Esophagus squamous epithelium (tissue), 5 donors: ENCODE measurements at regions not wholly inside any gene's neighbourhood (a gene's known extent, or its start where the extent isn't known, plus 50 kb on each side); places are given as distances from the start of the nearest gene placed in this dataset.

Experiments used
- DNase-seq: peaks from one replicate; lab custom pipeline; 2025; lab: John Stamatoyannopoulos, UW
- H3K27ac ChIP-seq, 4 donors: fragments of 200-600 bp; sonication (generic); one replicate each; pipeline ENCODE4 v1.5.1; 2016 to 2019; ENCODE audit warnings: mild to moderate bottlenecking in 1 of 4
- H3K27me3 ChIP-seq, 4 donors: fragments of 200-600 bp; sonication (generic); 1 replicate in 3 of 4; 2 replicates in 1 of 4; pipeline versions ENCODE4 v1.5.1 to v1.6.0; 2017 to 2021; ENCODE audit warnings: antibody characterized with exemption in 1 of 4
- H3K36me3 ChIP-seq, 3 donors: fragments of 200-600 bp; sonication (generic); one replicate each; pipeline ENCODE4 v1.5.1; 2016 to 2019
- H3K4me1 ChIP-seq, 3 donors: fragments of 200-600 bp; sonication (generic); one replicate each; pipeline ENCODE4 v1.5.1; 2017 to 2019
- H3K4me3 ChIP-seq, 4 donors: fragments of 200-600 bp; sonication (generic); 1 replicate in 3 of 4; 2 replicates in 1 of 4; pipeline ENCODE4 v1.5.1; 2016 to 2019; ENCODE audit warnings: mild to moderate bottlenecking in 2 of 4, moderate library complexity in 1 of 4
- H3K9me3 ChIP-seq, 3 donors: fragments of 200-600 bp; sonication (generic); one replicate each; pipeline ENCODE4 v1.5.1; 2016 to 2019
- CTCF ChIP-seq, 6 experiments: fragments of 450-650 bp in 4 of 6; fragments of 200-600 bp in 2 of 6; sonication (generic) in 2 of 6; IDR thresholded peaks; one replicate each; pipeline ENCODE4 v1.5.1; 2016 to 2019; ENCODE audit warnings: antibody characterized with exemption in 6 of 6, mild to moderate bottlenecking in 4 of 6, moderate library complexity in 4 of 6
- POLR2A ChIP-seq, 4 donors: fragments of 450-650 bp; IDR thresholded peaks; one replicate each; pipeline ENCODE4 v1.6.1; 2017; ENCODE audit warnings: antibody characterized with exemption in 4 of 4, mild to moderate bottlenecking in 4 of 4, moderate library complexity in 3 of 4
- WGBS, 2 donors: methylation state at CpG; one replicate each; pipeline ENCODE4 v1.1.5; 2018; 5-methylcytosine and 5-hydroxymethylcytosine counted together
- intact Hi-C: fragments of 100-400 bp; cut with DNase I; formaldehyde crosslinking; loops from one replicate; pipeline ENCODE4 v1.15.0; 2022
- donor health status: DM: yes; HTN: yes; CAD: no.

- no peak overlapping the region for H3K27ac ChIP-seq
- peaks cover 0 to 6% (median 0%) of the 10 kb centered on the region in 4 donors for H3K27me3 ChIP-seq
- no peaks in the 10 kb centered on the region for H3K9me3 ChIP-seq
- no peak for DNase-seq
- peaks cover 0 to 12% (median 0%) of the 10 kb centered on the region in 3 donors for H3K4me1 ChIP-seq
- no peak overlapping the region for H3K4me3 ChIP-seq
- WGBS, 2 donors: 80 to 82% methylated on average over 5 of the region's 5 CpGs
- TF ChIP-seq CTCF (IDR thresholded peaks at IDR 0.05): no peak
- no peak for TF ChIP-seq POLR2A (IDR thresholded peaks at IDR 0.05)
- H3K36me3 ChIP-seq: no peaks in the 10 kb centered on the region
- intact Hi-C loops: no loop called here
Measured at GRCh38 chr4:108556588-108557200, 63.7 kb upstream of the RPL34 start.

- no peak for DNase-seq
- peaks cover 0 to 12% (median 0%) of the 10 kb centered on the region in 3 donors for H3K4me1 ChIP-seq
- no peak overlapping the region for H3K27ac ChIP-seq
- no peak for TF ChIP-seq POLR2A (IDR thresholded peaks at IDR 0.05)
- no peak for TF ChIP-seq CTCF (IDR thresholded peaks at IDR 0.05)
- intact Hi-C loops: no loop called here
- no peaks in the 10 kb centered on the region for H3K9me3 ChIP-seq
- no peak overlapping the region for H3K4me3 ChIP-seq
- peaks cover 0 to 6% (median 0%) of the 10 kb centered on the region in 4 donors for H3K27me3 ChIP-seq
- WGBS, 2 donors: 75 to 82% methylated on average over 5 of the region's 5 CpGs
- no peaks in the 10 kb centered on the region for H3K36me3 ChIP-seq
Measured at GRCh38 chr4:108556166-108556565, 64.2 kb upstream of the RPL34 start.

- no peaks in the 10 kb centered on the region for H3K36me3 ChIP-seq
- H3K4me3 ChIP-seq: no peak overlapping the region
- no peak for DNase-seq
- TF ChIP-seq CTCF (IDR thresholded peaks at IDR 0.05) (no peak), POLR2A (IDR thresholded peaks at IDR 0.05) (no peak)
- no peak overlapping the region for H3K27ac ChIP-seq
- 35 to 56% methylated on average over 1 of the region's 1 CpG for WGBS, 2 donors
- peaks cover 0 to 6% (median 0%) of the 10 kb centered on the region in 4 donors for H3K27me3 ChIP-seq
- peaks cover 0 to 12% (median 0%) of the 10 kb centered on the region in 3 donors for H3K4me1 ChIP-seq
- H3K9me3 ChIP-seq: no peaks in the 10 kb centered on the region
- intact Hi-C loops: no loop called here
Measured at GRCh38 chr4:108555701-108556100, 64.7 kb upstream of the RPL34 start.

GRCh38 chr4:108547682-108548081 lies 72.7 kb upstream of the RPL34 start:
- Histone ChIP-seq H3K4me3 (no peak overlapping the region), H3K27ac (no peak overlapping the region), H3K9me3 (peaks cover 0 to 22% (median 16%) of the 10 kb centered on the region in 3 donors), H3K27me3 (no peaks in the 10 kb centered on the region), H3K36me3 (no peaks in the 10 kb centered on the region), H3K4me1 (peaks cover 0 to 9% (median 0%) of the 10 kb centered on the region in 3 donors)
- no peak for DNase-seq
- intact Hi-C loops: no loop called here
- TF ChIP-seq CTCF (IDR thresholded peaks at IDR 0.05) (no peak), POLR2A (IDR thresholded peaks at IDR 0.05) (no peak)

- peaks cover 0 to 22% (median 16%) of the 10 kb centered on the region in 3 donors for H3K9me3 ChIP-seq
- intact Hi-C loops: no loop called here
- DNase-seq: no peak
- H3K27ac ChIP-seq: no peak overlapping the region
- no peaks in the 10 kb centered on the region for H3K27me3 ChIP-seq
- H3K36me3 ChIP-seq: no peaks in the 10 kb centered on the region
- WGBS, 2 donors: 71 to 90% methylated on average over 1 to 2 of the region's 3 CpGs
- H3K4me3 ChIP-seq: no peak overlapping the region
- TF ChIP-seq POLR2A (IDR thresholded peaks at IDR 0.05): no peak
- no peak for TF ChIP-seq CTCF (IDR thresholded peaks at IDR 0.05)
- peaks cover 0 to 9% (median 0%) of the 10 kb centered on the region in 3 donors for H3K4me1 ChIP-seq
Measured at GRCh38 chr4:108546728-108547127, 73.6 kb upstream of the RPL34 start.
